Right lobe of liver (tissue), 6 donors: ENCODE measurements at regions not wholly inside any gene's neighbourhood (a gene's known extent, or its start where the extent isn't known, plus 50 kb on each side); places are given as distances from the start of the nearest gene placed in this dataset.

ENCODE experiments used
- ATAC-seq, 4 donors: fragments of 200-7000 bp; cut with Tn5 transposase; one replicate each; pipeline ENCODE4 v1.9.1; 2020; ENCODE audit warnings: mild to moderate bottlenecking in 4 of 4, moderate library complexity in 4 of 4
- DNase-seq, 3 donors: peaks; one replicate each; pipeline ENCODE4 v3.0.0-alpha.2; 2020
- H3K27ac ChIP-seq, 3 donors: fragments of 200-600 bp; one replicate each; pipeline ENCODE4 v1.8.0; 2022
- H3K27me3 ChIP-seq, 2 donors: fragments of 200-600 bp; one replicate each; pipeline ENCODE4 v1.8.0; 2022
- H3K36me3 ChIP-seq, 4 donors: fragments of 200-600 bp; sonication (generic) in 1 of 4; one replicate each; pipeline versions ENCODE4 v1.5.1 to v1.8.0; 2017 to 2022; ENCODE audit warnings: control low read depth in 1 of 4
- H3K4me1 ChIP-seq, 4 donors: fragments of 200-600 bp; sonication (generic) in 1 of 4; one replicate each; pipeline versions ENCODE4 v1.5.1 to v1.8.0; 2017 to 2022; ENCODE audit warnings: control low read depth in 1 of 4
- H3K4me3 ChIP-seq, 3 donors: fragments of 200-600 bp; one replicate each; pipeline ENCODE4 v1.8.0; 2022
- H3K9me3 ChIP-seq, 4 donors: fragments of 200-600 bp; sonication (generic) in 1 of 4; one replicate each; pipeline versions ENCODE4 v1.5.1 to v1.8.0; 2017 to 2022; ENCODE audit warnings: control low read depth in 1 of 4
- POLR2A ChIP-seq: fragments of 450-650 bp; IDR thresholded peaks from one replicate; pipeline ENCODE4 v1.6.1; 2017; ENCODE audit warnings: antibody characterized with exemption, mild to moderate bottlenecking
- WGBS: methylation state at CpG from one replicate; pipeline ENCODE4 v1.1.6; 2018; ENCODE audit warnings: low coverage, low lambda C conversion rate; ENCODE audit not compliant: insufficient coverage; ENCODE audit errors: missing lambda C conversion rate; 5-methylcytosine and 5-hydroxymethylcytosine counted together
- intact Hi-C, 2 donors: fragments of 100-400 bp; cut with DNase I; formaldehyde crosslinking; loops; one replicate each; pipeline versions ENCODE4 v1.11.2 to v1.14.1; 2022
- TF ChIP-seq, protein P1 (sequence below), 4 donors: fragments of 200-600 bp in 3 of 4; fragments of 450-650 bp in 1 of 4; IDR thresholded peaks; one replicate each; pipeline versions ENCODE4 v1.5.1 to v1.8.0; 2016 to 2022; ENCODE audit warnings: antibody characterized with exemption in 4 of 4, mild to moderate bottlenecking in 2 of 4
- donor health status: DM: no; HTN: yes; CAD: no.
- donor health status: DM: no; HTN: no; CAD: no.
- donor health status: DM: no; HTN: no; CAD: no.
- donor health status: DM: no; HTN: yes; CAD: no.
- donor health status: DM: no; HTN: yes; CAD: no.

DNA sequence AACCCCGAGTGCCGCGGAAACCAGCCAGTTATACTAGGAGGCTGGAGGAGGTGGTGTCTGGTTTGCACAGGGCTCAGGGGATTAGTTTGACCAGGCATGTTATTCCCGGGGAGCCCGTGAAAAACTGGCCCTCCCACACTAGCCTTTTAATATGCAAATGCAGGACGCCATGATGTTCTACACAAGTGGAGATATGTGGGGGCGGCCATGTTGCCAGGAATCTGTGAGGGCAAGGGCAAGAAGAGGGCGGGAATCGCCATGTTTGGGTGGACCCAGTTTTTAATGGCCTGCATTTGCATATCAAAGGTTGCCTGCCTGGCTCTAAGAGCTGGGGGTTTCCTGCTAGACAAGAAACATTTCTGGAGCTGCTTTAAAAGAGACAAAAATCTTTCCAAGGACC lies 940.7 kb downstream of the CDH18 start:
- no peaks in the 10 kb centered on the region for H3K36me3 ChIP-seq
- ATAC-seq (no peak), DNase-seq (no peak)
- no peaks in the 10 kb centered on the region for H3K27me3 ChIP-seq
- no peak for TF ChIP-seq POLR2A
- TF ChIP-seq, protein P1, sequence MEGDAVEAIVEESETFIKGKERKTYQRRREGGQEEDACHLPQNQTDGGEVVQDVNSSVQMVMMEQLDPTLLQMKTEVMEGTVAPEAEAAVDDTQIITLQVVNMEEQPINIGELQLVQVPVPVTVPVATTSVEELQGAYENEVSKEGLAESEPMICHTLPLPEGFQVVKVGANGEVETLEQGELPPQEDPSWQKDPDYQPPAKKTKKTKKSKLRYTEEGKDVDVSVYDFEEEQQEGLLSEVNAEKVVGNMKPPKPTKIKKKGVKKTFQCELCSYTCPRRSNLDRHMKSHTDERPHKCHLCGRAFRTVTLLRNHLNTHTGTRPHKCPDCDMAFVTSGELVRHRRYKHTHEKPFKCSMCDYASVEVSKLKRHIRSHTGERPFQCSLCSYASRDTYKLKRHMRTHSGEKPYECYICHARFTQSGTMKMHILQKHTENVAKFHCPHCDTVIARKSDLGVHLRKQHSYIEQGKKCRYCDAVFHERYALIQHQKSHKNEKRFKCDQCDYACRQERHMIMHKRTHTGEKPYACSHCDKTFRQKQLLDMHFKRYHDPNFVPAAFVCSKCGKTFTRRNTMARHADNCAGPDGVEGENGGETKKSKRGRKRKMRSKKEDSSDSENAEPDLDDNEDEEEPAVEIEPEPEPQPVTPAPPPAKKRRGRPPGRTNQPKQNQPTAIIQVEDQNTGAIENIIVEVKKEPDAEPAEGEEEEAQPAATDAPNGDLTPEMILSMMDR (IDR thresholded peaks at IDR 0.05) = no peak
- intact Hi-C loops = no loop called here
- H3K4me3 ChIP-seq = no peak overlapping the region
- H3K27ac ChIP-seq = no peak overlapping the region
- WGBS = 77% methylated on average over 8 of the region's 9 CpGs
- H3K4me1 ChIP-seq = no peaks in the 10 kb centered on the region
- H3K9me3 ChIP-seq = no peaks in the 10 kb centered on the region

DNA sequence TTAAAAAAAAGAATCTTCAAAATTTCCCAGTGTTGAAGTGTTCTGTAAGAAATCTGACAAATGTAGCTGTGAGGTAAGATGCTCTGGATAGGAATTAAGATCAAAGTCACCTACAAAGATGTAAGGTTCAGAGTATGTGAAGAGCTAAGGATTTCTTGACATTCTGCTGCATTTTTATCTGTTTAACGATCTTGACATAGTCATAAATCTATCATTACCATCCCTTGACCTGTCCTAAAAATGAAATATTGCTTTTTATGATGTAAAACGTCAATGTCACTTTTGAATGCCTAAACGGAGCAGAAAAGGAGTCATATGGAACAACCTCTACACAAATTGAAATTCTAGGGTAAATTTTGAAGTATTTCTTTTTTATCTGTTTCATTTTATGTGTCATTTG lies 939.3 kb downstream of the CDH18 start:
- 43% methylated on average over 3 of the region's 3 CpGs for WGBS
- no peaks in the 10 kb centered on the region for H3K4me1 ChIP-seq
- H3K9me3 ChIP-seq = no peaks in the 10 kb centered on the region
- TF ChIP-seq, protein P1 (IDR thresholded peaks at IDR 0.05) = no peak
- no peak for TF ChIP-seq POLR2A
- no peak overlapping the region for H3K4me3 ChIP-seq
- intact Hi-C loops = no loop called here
- DNase-seq (no peak), ATAC-seq (no peak)
- no peak overlapping the region for H3K27ac ChIP-seq
- H3K36me3 ChIP-seq = no peaks in the 10 kb centered on the region
- no peaks in the 10 kb centered on the region for H3K27me3 ChIP-seq

DNA sequence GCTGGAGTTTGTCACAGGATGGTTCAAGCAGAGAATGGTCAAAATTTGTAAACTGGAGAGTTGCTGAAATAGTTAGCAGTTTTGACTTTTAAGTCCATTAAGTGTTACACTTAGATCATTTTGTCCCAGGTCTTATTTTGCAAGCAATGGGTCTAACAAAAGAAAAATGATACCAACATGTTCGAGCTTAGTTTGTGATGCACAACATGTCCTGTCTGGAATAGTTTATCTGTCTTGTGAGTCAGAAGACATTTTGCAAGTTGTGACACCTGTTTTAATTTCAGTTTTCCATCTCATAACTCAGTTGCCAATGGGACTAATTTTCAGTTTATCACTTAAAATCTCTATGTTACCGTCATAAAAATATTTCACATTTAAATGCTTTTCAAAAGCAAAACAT lies 929.8 kb downstream of the CDH18 start:
- intact Hi-C loops = no loop called here
- no peak overlapping the region for H3K4me3 ChIP-seq
- no peaks in the 10 kb centered on the region for H3K27me3 ChIP-seq
- H3K9me3 ChIP-seq = no peaks in the 10 kb centered on the region
- no peaks in the 10 kb centered on the region for H3K4me1 ChIP-seq
- no peak overlapping the region for H3K27ac ChIP-seq
- WGBS = 48% methylated on average over 2 of the region's 2 CpGs
- H3K36me3 ChIP-seq = no peaks in the 10 kb centered on the region
- TF ChIP-seq POLR2A = no peak
- TF ChIP-seq, protein P1 (IDR thresholded peaks at IDR 0.05) = no peak
- ATAC-seq (no peak), DNase-seq (no peak)

DNA sequence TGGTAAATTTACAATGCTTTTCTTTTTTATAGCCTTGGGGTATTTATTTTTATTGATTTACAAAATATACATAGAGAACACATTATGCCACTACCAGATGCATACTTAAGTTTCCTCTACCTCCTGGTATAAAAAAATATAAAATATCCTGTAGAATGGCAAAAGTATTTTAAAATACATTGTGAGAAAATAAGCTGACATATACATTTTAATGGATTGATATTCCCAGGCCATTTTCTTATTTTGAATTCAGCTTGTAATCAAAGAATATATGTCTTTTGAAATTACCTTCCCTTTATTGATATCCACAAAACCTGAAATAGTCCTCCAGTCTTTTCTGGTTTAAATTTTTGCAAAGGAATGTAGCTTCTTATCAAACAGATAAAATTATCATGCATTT lies 923.9 kb downstream of the CDH18 start:
- Histone ChIP-seq H3K4me1 (no peaks in the 10 kb centered on the region), H3K27ac (no peak overlapping the region), H3K4me3 (no peak overlapping the region), H3K9me3 (no peaks in the 10 kb centered on the region), H3K36me3 (no peaks in the 10 kb centered on the region), H3K27me3 (no peaks in the 10 kb centered on the region)
- intact Hi-C loops = no loop called here
- TF ChIP-seq, protein P1 (IDR thresholded peaks at IDR 0.05) = no peak
- no peak for TF ChIP-seq POLR2A
- DNase-seq = no peak
- ATAC-seq = no peak

DNA sequence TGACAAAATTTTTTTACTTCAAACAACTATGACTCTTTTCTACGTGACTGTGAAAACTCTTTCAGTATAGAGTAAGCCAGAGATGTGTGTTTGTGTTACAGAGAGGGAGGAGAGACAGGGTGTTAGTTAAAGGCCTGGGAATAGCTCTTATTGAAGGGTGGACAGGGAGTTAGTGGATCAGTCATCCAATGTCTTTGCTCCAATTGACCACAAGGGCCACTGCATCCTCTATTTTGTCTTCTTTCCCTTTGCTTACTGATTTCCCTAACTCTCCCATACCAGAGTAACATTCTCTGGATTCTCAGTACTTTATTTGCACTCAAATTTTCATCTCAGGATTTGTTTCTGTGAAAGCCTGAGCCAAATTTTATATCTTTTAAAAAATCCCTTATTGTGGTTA lies 920.3 kb downstream of the CDH18 start:
- Histone ChIP-seq H3K27ac (no peak overlapping the region), H3K9me3 (no peaks in the 10 kb centered on the region), H3K27me3 (no peaks in the 10 kb centered on the region), H3K4me1 (no peaks in the 10 kb centered on the region), H3K4me3 (no peak overlapping the region), H3K36me3 (no peaks in the 10 kb centered on the region)
- 15% methylated on average over 1 of the region's 1 CpG for whole genome bisulfite sequencing
- intact Hi-C loops = no loop called here
- ATAC-seq = no peak
- TF ChIP-seq POLR2A = no peak
- TF ChIP-seq, protein P1 (IDR thresholded peaks at IDR 0.05) = no peak
- DNase-seq = no peak
